ENCODE measurements at regions not wholly inside any gene's neighbourhood (a gene's known extent, or its start where the extent isn't known, plus 50 kb on each side); places are given as distances from the start of the nearest gene placed in this dataset.

- intact Hi-C loops (cut with DNase I; ENCODE audit: low total_unique reads): no loop called here
- Histone ChIP-seq H3K27ac (no peak overlapping the region), H3K4me1 (no peaks in the 10 kb centered on the region), H3K4me3 (no peak overlapping the region), H3K27me3 (replicated peaks in 1 of 7) (no peaks in the 10 kb centered on the region), H3K9me3 (no peaks in the 10 kb centered on the region), H3K36me3 (no peaks in the 10 kb centered on the region)
- WGBS, 5 donors: 85 to 93% (median 91%) methylated on average over 7 of the region's 7 CpGs
- DNase-seq: no peak
- no peak for TF ChIP-seq CTCF (IDR thresholded peaks at IDR 0.05 in 8 of 11, conservative IDR thresholded peaks at IDR 0.05 in 3 of 11)
Measured at GRCh38 chr1:56363007-56363770, 216.2 kb downstream of the PLPP3 start.

- intact Hi-C loops (cut with DNase I; ENCODE audit: low total_unique reads): no loop called here
- DNase-seq: no peak
- no peak for TF ChIP-seq POLR2A (IDR thresholded peaks at IDR 0.05)
Measured at GRCh38 chr1:56360021-56360420, 219.3 kb downstream of the PLPP3 start.

GRCh38 chr1:56359056-56359455 is 220.3 kb downstream of the PLPP3 start:
- intact Hi-C loops (cut with DNase I; ENCODE audit: low total_unique reads): no loop called here
- 86 to 98% (median 91%) methylated on average over 2 of the region's 2 CpGs for WGBS, 5 donors
- H3K27me3 ChIP-seq (replicated peaks in 1 of 7): no peaks in the 10 kb centered on the region
- H3K4me1 ChIP-seq: no peaks in the 10 kb centered on the region
- no peak overlapping the region for H3K4me3 ChIP-seq
- DNase-seq: no peak
- TF ChIP-seq POLR2A (IDR thresholded peaks at IDR 0.05): no peak
- no peaks in the 10 kb centered on the region for H3K36me3 ChIP-seq
- H3K27ac ChIP-seq: no peak overlapping the region
- H3K9me3 ChIP-seq: no peaks in the 10 kb centered on the region

More at GRCh38 chr1:56360021-56360420, 219.3 kb downstream of the PLPP3 start:
- Histone ChIP-seq H3K27ac (no peak overlapping the region), H3K4me3 (no peak overlapping the region), H3K27me3 (replicated peaks in 1 of 7) (no peaks in the 10 kb centered on the region), H3K36me3 (no peaks in the 10 kb centered on the region), H3K4me1 (no peaks in the 10 kb centered on the region), H3K9me3 (no peaks in the 10 kb centered on the region)
- 83 to 97% (median 90%) methylated on average over 3 of the region's 3 CpGs for WGBS, 5 donors

GRCh38 chr1:56357927-56358690 is 221.3 kb downstream of the PLPP3 start:
- TF ChIP-seq CTCF (IDR thresholded peaks at IDR 0.05 in 8 of 11, conservative IDR thresholded peaks at IDR 0.05 in 3 of 11) (no peak), POLR2AphosphoS5 (IDR thresholded peaks at IDR 0.05) (no peak), POLR2A (IDR thresholded peaks at IDR 0.05) (no peak)
- no peak overlapping the region for H3K4me3 ChIP-seq
- H3K9me3 ChIP-seq: no peaks in the 10 kb centered on the region
- no peaks in the 10 kb centered on the region for H3K36me3 ChIP-seq
- no peak overlapping the region for H3K27ac ChIP-seq
- intact Hi-C loops (cut with DNase I; ENCODE audit: low total_unique reads): no loop called here
- H3K4me1 ChIP-seq: no peaks in the 10 kb centered on the region
- H3K27me3 ChIP-seq (replicated peaks in 1 of 7): no peaks in the 10 kb centered on the region
- WGBS, 5 donors: 40 to 54% (median 48%) methylated on average over 3 of the region's 3 CpGs
- DNase-seq: no peak

GRCh38 chr1:56356376-56356990 is 222.9 kb downstream of the PLPP3 start:
- no peak overlapping the region for H3K27ac ChIP-seq
- 90 to 97% (median 95%) methylated on average over 11 of the region's 11 CpGs for WGBS, 5 donors
- intact Hi-C loops (cut with DNase I; ENCODE audit: low total_unique reads): no loop called here

More at GRCh38 chr1:56356376-56356990, 222.9 kb downstream of the PLPP3 start:
- no peak overlapping the region for H3K4me3 ChIP-seq
- H3K36me3 ChIP-seq: no peaks in the 10 kb centered on the region
- H3K27me3 ChIP-seq (replicated peaks in 1 of 7): no peaks in the 10 kb centered on the region
- no peak for DNase-seq
- no peaks in the 10 kb centered on the region for H3K4me1 ChIP-seq
- no peaks in the 10 kb centered on the region for H3K9me3 ChIP-seq
- TF ChIP-seq POLR2AphosphoS5 (IDR thresholded peaks at IDR 0.05) (no peak), POLR2A (IDR thresholded peaks at IDR 0.05) (no peak), CTCF (IDR thresholded peaks at IDR 0.05 in 8 of 11, conservative IDR thresholded peaks at IDR 0.05 in 3 of 11) (no peak)
